ENCODE measurements at regions not wholly inside any gene's neighbourhood (a gene's known extent, or its start where the extent isn't known, plus 50 kb on each side); places are given as distances from the start of the nearest gene placed in this dataset.
A peak's percentile ranks its signal among the peaks of the same experiment; 100 is the strongest.
"Not testable (repeated sequence)": the region's sequence is repeated elsewhere in the genome, so short reads cannot be mapped to it uniquely, and the experiment has no call there.

DNA sequence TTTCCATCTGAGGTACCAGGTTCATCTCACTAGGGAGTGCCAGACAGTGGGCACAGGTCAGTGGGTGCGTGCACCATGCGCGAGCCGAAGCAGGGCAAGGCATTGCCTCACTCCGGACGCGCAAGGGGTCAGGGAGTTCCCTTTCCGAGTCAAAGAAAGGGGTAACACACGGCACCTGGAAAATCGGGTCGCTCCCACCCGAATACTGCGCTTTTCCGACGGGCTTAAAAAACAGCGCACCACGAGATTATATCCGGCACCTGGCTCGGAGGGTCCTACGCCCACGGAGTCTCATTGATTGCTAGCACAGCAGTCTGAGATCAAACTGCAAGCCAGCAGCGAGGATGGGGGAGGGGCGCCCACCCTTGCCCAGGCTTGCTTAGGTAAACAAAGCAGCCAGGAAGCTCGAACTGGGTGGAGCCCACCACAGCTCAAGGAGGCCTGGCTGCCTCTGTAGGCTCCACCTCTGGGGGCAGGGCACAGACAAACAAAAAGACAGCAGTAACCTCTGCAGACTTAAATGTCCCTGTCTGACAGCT is 242.5 kb downstream of the CYLC2 start:
- DNase-seq (ENCODE audit: low read depth, low spot score), result peak; percentile 3

DNA sequence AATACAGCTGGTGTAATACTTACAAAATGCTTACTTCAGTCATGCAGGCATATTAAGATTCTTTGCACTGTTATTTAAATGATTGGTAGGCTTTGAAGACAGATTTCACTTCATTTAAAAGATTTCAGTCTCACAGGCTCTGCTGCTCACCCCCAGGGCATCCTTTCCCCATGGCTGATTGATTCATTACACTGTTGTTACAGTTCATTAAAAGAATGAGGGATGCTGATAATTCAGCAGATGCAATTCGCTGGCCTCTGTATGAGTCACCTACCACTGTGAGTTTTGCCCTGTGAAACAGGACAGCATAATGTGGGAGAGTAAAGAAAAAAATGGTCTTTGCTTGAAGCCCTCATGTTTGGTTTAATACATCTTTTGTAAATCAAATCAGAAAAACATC is 246.9 kb downstream of the CYLC2 start:
- no peak for DNase-seq (ENCODE audit: low read depth, low spot score)

DNA sequence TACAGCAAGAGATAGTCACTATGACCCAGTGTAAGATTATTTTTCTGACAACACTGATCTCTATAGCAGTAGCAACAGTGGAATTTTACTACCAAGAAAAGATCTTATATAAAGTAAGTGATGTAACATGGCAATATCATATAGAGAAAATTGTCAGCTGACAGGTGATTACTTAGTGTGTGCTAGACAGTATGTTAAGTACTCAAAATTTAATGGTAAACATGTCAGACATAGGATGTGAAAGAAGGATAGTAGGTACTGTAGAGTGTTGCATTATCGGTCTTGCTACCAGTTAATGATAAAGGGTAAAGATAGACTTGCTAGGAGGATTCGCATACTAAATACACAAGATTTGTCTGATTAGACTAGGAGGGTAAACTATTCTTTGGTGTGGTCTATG is 247.4 kb downstream of the CYLC2 start:
- no peak for DNase-seq (ENCODE audit: low read depth, low spot score)

DNA sequence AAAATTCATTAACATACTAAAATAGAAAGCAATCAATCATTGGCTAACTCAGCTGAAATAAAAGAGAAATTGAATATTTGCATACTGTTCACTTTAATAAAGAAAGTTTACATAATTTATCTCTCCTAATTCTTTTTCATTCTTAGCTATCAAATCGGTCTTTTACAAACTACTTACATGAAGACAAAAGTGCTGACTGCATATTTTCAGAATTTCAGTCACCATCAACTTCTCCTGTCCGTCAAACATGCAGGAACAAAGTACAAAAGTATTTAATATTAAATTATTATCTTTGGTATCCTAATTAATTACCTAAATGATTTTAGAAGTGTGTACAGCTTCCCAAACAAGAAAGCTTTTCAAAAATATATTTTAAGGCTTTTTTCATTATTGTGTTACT is 248.4 kb downstream of the CYLC2 start:
- DNase-seq (ENCODE audit: low read depth, low spot score), result no peak

DNA sequence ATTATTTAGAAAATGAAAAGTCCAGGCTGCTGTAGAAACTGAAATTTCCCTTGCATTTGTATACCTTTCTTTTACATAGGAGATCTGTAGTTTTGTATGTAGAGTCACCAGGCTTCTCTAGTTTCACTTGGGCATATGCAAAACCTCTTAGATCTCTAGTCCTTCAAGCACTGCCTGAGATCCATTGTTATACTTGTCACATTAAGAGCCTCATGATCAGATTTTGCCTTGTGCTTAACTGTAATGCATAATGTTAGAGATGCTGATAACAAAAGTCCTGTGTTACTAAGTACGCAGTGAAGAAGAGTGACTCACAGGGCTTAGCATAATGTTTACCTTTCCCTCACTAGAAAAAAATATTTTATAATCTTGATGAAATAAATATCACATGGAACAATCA is 250.2 kb downstream of the CYLC2 start:
- no peak for DNase-seq (ENCODE audit: low read depth, low spot score)

DNA sequence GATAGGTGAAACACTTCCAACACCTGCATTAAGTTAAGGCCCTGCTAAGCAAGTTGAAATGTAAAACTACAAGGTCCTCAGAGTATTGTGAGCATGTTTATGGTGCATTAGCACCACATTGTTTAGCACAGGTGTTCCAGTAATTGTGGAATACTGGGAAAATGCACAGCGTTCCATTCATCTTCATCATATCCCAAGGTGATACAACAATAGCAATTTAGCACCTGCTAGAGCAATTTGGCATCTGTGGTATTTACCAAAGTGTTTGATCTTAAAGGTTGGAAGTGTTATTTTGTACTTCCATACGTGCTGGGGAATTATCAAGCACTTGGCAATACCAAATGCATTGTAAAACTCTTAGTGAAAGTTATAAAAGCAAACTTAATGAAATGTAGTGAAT is 266.8 kb downstream of the CYLC2 start:
- DNase-seq (ENCODE audit: low read depth, low spot score), result no peak

DNA sequence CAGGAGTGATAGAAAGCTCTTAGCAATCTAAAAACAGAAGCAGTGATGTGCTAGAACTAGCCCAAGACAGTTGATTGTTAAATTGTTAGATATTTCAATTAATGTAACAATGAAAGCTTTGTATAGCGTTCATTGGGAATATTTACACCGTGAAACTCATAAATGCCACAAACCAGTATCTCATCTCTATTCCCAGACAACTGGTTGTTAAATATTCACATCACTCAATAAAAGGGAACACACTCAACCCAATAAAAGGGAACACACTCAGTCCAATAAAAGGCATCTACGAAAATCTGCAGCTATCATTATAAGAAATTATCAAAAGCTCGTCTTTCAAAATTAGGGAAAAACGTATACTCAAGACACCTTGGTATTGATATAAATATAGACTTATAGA is 270.9 kb downstream of the CYLC2 start:
- no peak for DNase-seq (ENCODE audit: low read depth, low spot score)

DNA sequence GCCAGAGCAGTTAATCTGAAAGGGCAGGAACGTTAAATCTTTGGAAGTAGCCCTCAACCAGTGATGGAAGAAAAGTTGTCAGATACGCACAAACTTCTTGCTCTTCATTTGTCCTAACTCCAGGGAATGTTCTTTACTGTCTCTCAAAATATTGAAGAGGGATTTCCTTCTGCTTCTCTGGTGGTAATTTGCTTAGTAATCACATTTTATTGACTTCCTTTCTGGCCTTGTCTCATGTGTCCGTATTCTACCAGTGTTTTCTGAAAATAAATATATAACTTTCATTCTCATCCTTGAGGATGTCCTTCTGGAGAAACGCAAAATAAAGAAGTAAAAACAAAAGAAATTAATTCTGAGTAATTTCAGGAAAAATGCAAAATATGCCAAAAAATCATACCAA is 282.1 kb downstream of the CYLC2 start:
- DNase-seq (ENCODE audit: low read depth, low spot score), result no peak

DNA sequence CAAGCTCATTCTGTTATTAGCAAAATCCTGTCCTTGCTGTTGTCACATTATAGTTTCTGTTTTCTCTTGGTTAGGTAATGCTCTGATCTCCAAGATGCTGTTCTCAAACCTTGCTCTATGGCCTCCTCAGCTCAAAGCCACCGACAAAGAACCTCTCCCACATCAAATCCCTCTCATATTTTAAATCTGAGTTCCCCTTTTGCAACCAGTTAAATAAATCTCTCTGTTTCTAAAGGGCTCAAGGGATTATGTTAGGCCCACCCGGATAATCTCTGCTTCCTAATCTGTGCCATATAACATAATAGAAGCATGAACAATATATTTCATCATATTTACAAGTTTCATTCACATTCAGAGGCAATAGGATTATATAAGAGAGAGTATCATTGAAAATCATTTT is 286.0 kb downstream of the CYLC2 start:
- DNase-seq (ENCODE audit: low read depth, low spot score), result no peak

DNA sequence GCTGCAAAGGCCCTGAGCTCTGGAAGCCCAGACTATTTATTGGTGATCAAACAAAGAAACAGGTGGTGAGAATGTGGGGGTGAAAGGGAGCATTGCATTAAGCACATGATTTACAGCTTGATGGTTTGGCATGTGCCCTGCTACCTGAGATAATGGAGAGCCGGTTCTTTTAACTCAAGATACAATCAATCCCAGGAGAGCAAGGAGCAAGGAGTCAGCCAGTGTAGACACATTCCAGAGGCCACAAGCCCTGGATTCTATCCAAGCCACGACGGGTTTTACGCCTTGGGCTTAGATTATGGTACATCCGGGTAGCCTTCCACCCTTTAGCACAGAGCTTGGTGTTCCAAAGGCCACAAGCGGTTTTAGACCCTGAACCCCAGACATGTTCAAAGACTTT is 292.2 kb downstream of the CYLC2 start:
- no peak for DNase-seq (ENCODE audit: low read depth, low spot score)

DNA sequence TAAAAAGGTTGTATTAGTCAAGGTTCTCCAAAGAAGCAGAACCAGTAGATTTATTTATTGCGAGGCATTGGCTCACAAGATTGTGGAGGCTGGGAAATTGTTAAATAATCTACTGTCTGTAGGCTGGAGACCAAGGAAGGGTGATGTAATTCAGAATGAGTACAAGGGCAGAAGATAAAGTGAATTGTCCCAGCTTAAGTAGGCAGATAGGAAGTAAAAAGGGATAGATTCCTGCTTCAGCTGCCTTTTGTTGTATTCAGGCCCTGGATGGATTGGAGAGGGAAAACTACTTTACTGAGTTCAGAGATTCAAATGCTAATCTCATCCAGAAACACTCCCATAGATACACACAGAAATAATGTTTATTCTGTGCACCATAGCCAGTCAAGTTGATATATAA is 301.1 kb downstream of the CYLC2 start:
- no peak for DNase-seq (ENCODE audit: low read depth, low spot score)

DNA sequence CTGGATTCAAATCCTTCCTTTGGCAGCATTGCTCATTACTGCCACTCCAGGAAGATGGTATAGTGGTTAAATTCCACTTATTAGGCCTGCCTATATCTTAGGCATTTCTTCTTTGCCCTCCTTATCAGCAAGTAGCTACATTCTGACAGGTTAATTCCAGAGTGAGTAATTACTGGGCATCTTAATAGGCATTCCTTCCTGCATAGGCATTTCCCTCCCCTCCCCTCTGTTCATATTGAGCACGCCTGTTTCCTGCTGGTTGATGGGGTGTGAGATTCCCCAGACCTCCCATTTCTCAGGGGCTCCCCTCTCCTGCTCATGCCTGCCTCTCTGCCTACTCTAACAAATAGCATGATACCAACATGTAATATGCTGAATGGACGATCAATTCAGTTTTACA is 305.9 kb downstream of the CYLC2 start:
- no peak for DNase-seq (ENCODE audit: low read depth, low spot score)

DNA sequence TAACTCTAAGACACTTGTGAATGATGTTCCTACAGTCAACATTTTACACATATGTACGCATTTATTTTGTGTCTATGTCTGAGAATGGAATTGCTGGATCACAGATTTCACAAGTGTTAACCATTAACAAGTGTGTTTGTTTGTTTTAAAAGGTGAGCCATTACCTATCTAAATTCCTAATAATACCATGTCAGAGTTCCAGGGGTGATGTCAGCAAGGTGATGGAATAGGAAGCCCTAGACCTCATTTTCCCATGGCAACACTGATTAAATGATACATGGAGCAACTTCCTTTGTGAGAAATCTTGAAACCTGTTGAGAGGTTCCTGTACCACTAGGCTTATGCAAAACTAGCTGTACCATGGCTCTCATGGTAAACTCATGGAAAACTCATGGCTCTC is 309.7 kb downstream of the CYLC2 start:
- no peak for DNase-seq (ENCODE audit: low read depth, low spot score)

DNA sequence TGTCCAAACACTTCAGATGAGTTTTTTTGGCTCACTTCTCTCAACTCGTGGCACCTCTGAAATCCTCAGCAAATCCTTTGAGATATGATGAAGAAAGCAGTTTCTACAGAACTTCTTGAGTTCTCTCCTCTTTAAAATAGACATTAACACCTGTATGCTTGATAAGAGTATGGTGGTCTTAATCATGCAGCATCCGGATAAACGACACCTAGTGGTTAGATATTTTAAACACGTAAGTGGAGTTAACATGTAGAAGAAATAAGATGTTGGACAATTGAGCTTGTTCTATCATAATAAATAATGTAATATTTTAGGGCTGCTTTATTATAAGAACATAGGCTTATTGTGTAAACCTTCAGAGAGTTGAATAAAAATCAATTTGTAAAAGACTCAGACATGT is 324.8 kb downstream of the CYLC2 start:
- DNase-seq (ENCODE audit: low read depth, low spot score), result no peak

DNA sequence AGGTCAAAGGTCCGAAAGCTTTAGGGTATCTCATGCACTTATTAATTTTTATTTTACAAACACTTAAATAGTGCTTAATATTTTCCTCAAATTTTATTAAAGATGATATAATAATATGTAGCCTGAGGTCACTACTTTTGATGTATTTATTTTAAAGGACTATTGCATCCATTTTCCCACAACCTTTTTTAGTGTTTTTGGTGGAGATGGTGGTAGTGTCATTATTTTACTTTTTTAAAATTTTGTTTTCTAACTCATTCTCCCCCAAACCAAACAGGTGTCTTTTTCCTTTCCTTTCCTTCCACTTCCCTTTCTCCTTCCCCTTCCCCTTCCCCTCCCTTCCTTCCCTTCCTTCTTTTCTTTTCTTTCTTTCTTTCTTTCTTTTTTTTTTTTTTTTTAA is 328.6 kb downstream of the CYLC2 start:
- DNase-seq (ENCODE audit: low read depth, low spot score), result no peak

DNA sequence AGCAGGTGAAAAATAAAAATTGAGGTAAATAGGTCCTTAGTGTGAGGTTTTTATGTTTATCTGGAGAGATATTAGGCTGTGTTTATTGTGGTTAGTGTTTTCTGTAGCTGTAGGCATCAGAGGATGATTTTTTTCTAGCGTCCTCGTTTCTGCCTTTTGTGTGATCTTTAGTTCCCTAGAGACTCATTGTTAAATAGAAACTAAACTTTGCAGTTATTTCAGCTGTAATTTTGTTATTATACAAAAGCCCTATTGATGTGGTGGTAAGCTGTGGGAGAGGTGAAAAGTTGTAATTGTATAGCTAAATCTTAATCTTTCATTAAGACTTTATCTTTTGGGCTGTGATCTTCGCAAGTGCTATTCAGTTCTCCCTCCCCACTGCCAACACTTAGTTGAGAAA is 340.3 kb downstream of the CYLC2 start:
- no peak for DNase-seq (ENCODE audit: low read depth, low spot score)

DNA sequence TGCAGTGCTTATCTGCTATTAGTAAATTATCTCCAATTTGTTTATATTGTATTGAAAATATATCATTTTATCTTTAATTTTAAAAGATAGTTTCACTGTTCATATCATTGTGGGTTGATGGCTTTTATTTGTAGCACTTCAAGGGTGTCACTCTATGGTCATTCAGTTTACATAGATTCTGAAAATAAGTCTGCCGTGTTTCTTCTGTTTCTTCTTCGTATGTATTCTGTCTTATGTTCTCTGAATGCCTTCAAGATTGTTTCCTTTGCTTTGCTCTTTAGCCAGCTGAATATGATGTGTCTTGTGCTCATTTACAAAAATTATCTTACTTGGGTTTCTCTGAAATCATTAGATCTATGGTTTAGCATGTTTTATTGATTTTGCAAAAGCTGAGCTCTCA is 359.9 kb downstream of the CYLC2 start:
- no peak for DNase-seq (ENCODE audit: low read depth, low spot score)

DNA sequence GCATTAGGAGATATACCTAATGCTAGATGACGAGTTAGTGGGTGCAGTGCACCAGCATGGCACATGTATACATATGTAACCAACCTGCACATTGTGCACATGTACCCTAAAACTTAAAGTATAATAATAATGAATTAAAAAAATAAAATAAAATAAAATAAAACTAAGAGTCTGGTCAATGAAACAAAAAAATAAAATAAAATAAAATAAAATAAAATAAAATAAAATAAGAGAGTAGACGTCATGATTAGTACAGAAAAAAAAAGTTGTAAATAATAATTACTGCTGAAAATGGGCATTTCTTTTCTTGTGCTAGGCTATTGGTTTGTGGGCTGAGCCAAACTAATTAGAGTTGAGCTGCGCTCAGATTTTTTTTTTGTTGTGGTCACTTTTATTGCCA is 362.8 kb downstream of the CYLC2 start:
- DNase-seq (ENCODE audit: low read depth, low spot score), result not testable (repeated sequence)

DNA sequence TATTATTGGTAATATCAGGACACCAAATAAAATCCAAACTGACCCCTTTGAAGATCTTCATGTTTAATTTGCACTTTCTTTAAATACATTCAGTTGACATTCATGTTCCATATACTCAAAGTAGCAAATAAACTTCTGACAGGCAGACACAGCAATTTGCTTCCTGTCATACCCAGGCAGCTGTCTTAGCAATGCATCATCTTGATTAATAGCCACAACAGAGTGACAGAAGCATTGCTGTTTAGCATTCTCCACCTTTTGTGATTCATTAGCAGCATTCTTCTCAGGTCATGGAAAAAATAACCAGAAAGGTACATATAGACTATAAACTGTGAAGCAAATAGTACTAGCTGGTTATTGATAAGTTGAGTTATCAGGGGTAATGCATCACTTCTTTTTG is 366.8 kb downstream of the CYLC2 start:
- no peak for DNase-seq (ENCODE audit: low read depth, low spot score)

DNA sequence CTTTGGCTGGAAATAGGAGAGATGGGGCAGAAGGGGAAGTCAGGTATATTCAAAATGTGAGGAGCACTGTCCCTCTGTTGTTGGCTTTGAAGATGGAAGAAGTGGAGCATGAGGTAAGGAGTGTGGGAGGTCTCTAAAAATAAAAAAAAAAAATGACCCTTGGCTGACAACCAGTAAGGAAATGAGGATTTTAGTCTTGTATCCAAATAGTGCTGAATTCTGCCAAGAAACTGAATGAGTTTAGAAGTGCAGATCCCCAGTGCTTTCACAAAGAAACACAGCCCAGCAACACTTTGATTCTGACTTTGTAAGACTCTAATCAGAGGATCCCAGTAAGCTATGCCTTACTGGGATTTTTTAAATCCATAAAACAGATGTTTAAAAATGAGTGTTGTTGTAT is 367.9 kb downstream of the CYLC2 start:
- no peak for DNase-seq (ENCODE audit: low read depth, low spot score)

DNA sequence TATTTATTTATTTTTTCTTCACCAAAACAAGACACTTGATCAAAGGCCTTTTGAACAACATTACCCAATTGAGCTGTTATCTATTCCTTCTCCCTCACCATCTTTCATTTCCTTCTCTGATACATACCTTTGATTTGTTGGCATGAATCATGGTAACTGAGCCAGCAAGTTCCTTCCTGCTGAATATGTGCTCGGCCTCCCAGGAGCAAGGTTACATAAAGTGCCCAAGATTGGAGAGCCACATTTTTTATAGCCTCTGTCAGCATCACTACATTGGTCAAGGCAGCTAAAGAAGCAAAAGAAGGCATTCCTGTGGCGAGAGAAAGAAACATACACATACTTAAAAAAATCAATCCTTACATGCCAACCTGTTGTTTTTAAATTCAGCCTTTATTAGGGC is 369.6 kb downstream of the CYLC2 start:
- no peak for DNase-seq (ENCODE audit: low read depth, low spot score)

DNA sequence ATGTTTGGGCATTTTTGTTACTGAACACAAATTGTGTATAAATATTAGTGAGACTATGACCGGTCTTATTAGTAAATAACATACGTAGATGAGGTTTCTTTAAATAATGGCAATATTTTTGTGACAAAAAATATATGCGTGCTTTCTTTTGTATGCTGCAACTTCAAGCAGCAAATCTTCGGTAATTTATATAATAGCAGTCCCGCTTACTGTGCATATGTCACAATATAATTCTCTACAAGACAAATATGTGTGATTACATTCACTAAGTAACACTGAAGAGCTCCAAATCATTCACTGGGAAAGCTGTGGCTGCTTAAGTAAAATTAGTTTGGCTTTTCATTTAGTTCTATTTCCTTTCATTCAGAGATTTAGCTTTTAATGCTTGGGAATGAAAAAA is 376.0 kb downstream of the CYLC2 start:
- DNase-seq (ENCODE audit: low read depth, low spot score), result no peak

DNA sequence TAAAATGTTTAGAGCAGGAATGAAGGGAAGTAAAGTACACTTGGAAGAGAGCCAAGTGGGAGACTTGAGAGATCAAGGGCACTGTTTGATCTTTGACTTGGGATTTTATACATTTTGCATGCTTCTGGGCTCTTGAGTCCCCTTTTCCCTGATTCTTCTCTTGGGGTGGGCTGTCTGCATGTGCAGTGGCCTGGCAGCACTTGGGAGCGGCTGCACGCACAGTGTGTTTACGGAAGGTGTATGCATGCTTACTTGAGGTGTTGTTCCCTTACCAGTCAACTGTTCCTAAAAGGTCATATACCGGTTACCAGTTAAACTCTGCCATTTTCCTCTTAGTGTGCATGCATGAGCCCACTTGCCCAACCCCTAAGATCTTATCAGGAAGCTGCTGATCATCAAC is 377.7 kb downstream of the CYLC2 start:
- no peak for DNase-seq (ENCODE audit: low read depth, low spot score)

DNA sequence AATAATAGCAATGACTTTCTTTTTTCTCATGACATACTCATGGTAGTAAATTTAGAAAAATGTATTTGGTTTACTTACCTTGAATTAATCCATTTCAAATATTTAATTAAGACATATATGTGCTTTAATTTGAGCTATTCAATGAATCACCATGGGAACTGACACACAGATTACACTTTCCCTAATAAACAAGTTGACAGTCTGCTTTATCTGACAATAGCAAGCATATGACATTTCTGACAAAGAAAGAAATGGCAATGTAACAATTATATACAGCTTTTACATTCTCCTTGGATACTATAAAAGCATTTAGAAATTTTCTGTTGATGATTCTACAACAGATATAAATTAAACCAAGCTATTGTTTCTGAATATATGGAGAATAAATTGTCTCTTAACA is 382.5 kb downstream of the CYLC2 start:
- DNase-seq (ENCODE audit: low read depth, low spot score), result no peak
